PC-3 (cell line): ENCODE measurements at regions not wholly inside any gene's neighbourhood (a gene's known extent, or its start where the extent isn't known, plus 50 kb on each side); places are given as distances from the start of the nearest gene placed in this dataset.

Experiments
- ATAC-seq: fragments of 200-7000 bp; cut with Tn5 transposase; 2 replicates; pipeline ENCODE4 v1.9.1; 2020; ENCODE audit warnings: mild to moderate bottlenecking, moderate library complexity
- BruUV-seq: library from RNA; stranded (reverse); fragments of 400-500 nt; replicated peaks from 2 replicates; lab custom pipeline; 2021; lab: Mats Ljungman, UMichigan
- CTCF ChIA-PET: fragments of 300-600 bp; sonication (Branson Sonifier 250); formaldehyde crosslinking; loops from one replicate; lab custom pipeline; 2022; ENCODE audit warnings: antibody characterized with exemption; lab: Charles Lee
- POLR2A ChIA-PET: fragments of 300-600 bp; sonication (Branson Sonifier 250); formaldehyde crosslinking; loops from one replicate; lab custom pipeline; 2022; ENCODE audit warnings: antibody characterized with exemption; ENCODE audit not compliant: unreplicated experiment; lab: Charles Lee
- DNase-seq: peaks from one replicate; pipeline ENCODE4 v3.0.0-alpha.2; 2015
- H2AFZ ChIP-seq: fragments of 300-600 bp; sonication (generic); 2 replicates; pipeline ENCODE4 v1.6.0; 2016; ENCODE audit warnings: antibody characterized with exemption, low read length
- H3F3A ChIP-seq: fragments of 300-600 bp; sonication (generic); one replicate; pipeline ENCODE4 v1.6.0; 2017; ENCODE audit warnings: antibody characterized with exemption, low read length, control low read depth, mild to moderate bottlenecking; ENCODE audit not compliant: unreplicated experiment
- H3K27ac ChIP-seq: fragments of 300-600 bp; sonication (generic); 2 replicates; pipeline ENCODE4 v1.5.1; 2016; ENCODE audit warnings: mild to moderate bottlenecking, low read length
- H3K27me3 ChIP-seq: fragments of 300-600 bp; sonication (generic); 2 replicates; pipeline ENCODE4 v1.6.1; 2016; ENCODE audit warnings: low read length, mixed read lengths
- H3K36me3 ChIP-seq: fragments of 300-600 bp; sonication (generic); 2 replicates; pipeline ENCODE4 v1.6.1; 2016; ENCODE audit warnings: low read depth, mixed run types, low read length, mixed read lengths
- H3K4me1 ChIP-seq: fragments of 300-600 bp; sonication (generic); 2 replicates; pipeline ENCODE4 v1.5.1; 2016; ENCODE audit warnings: low read length; ENCODE audit not compliant: insufficient read depth
- H3K4me2 ChIP-seq: fragments of 300-600 bp; sonication (generic); 2 replicates; pipeline ENCODE4 v1.6.0; 2016; ENCODE audit warnings: low read length
- H3K4me3 ChIP-seq: fragments of 300-600 bp; sonication (generic); 2 replicates; pipeline ENCODE4 v1.5.1; 2016; ENCODE audit warnings: mild to moderate bottlenecking, low read length, mixed read lengths
- H3K79me2 ChIP-seq: fragments of 300-600 bp; sonication (generic); 2 replicates; pipeline ENCODE4 v1.6.1; 2017; ENCODE audit warnings: low read length, mixed read lengths
- H3K9ac ChIP-seq: fragments of 300-600 bp; sonication (generic); 2 replicates; pipeline ENCODE4 v1.6.0; 2016; ENCODE audit warnings: mild to moderate bottlenecking, low read length
- H3K9me2 ChIP-seq: fragments of 300-600 bp; sonication (generic); replicated peaks from 2 replicates; pipeline ENCODE4 v1.6.1; 2016; ENCODE audit warnings: mixed run types, low read length, mixed read lengths
- H3K9me3 ChIP-seq: fragments of 300-600 bp; sonication (generic); 2 replicates; pipeline ENCODE4 v1.6.1; 2016; ENCODE audit warnings: low read length, mixed read lengths
- H4K20me1 ChIP-seq: fragments of 300-600 bp; sonication (generic); 2 replicates; pipeline ENCODE4 v1.6.1; 2016; ENCODE audit warnings: low read length, mixed read lengths
- EZH2 ChIP-seq: fragments of 300-600 bp; sonication (generic); IDR thresholded peaks from one replicate; pipeline ENCODE4 v1.6.1; 2017; ENCODE audit warnings: antibody characterized with exemption, mild to moderate bottlenecking, low read length; ENCODE audit not compliant: unreplicated experiment
- EZH2phosphoT487 ChIP-seq: fragments of 300-600 bp; sonication (generic); IDR thresholded peaks from 2 replicates; pipeline ENCODE4 v1.6.1; 2018; ENCODE audit warnings: mild to moderate bottlenecking, antibody characterized with exemption, low read length, borderline replicate concordance
- intact Hi-C: fragments of 100-400 bp; cut with micrococcal nuclease; formaldehyde crosslinking; loops from 2 replicates; pipeline ENCODE4 v1.9.0; 2023
- TF ChIP-seq, protein P1 (sequence below): fragments of 300-600 bp; sonication (generic); conservative IDR thresholded peaks from 2 replicates; pipeline ENCODE4 v1.5.1; 2017; ENCODE audit warnings: antibody characterized with exemption, low read depth, mild to moderate bottlenecking, low read length

DNA sequence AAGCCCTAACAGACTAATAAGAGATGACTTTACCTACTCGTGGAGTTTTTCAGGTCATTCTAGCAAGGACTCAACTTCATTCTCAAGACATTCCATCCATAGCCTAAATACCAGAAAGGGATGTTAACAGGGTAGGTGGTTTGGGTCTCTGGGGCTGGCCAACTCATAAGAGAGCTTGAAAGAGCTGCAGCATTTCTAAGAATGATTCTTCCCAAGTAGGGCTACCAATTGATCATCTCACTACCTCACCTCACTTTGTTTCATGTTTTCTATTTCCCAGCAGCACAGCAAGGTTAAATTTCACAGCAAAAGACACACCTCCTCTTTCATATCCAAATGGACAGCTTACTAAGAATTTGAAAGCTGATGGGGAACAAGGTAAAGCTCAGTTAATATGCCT lies 614.8 kb upstream of the DIPK2B start:
- no peaks in the 10 kb centered on the region for H3F3A ChIP-seq
- DNase-seq (no peak), ATAC-seq (no peak)
- TF ChIP-seq EZH2phosphoT487: no peak
- no peak for TF ChIP-seq EZH2
- TF ChIP-seq, protein P1, sequence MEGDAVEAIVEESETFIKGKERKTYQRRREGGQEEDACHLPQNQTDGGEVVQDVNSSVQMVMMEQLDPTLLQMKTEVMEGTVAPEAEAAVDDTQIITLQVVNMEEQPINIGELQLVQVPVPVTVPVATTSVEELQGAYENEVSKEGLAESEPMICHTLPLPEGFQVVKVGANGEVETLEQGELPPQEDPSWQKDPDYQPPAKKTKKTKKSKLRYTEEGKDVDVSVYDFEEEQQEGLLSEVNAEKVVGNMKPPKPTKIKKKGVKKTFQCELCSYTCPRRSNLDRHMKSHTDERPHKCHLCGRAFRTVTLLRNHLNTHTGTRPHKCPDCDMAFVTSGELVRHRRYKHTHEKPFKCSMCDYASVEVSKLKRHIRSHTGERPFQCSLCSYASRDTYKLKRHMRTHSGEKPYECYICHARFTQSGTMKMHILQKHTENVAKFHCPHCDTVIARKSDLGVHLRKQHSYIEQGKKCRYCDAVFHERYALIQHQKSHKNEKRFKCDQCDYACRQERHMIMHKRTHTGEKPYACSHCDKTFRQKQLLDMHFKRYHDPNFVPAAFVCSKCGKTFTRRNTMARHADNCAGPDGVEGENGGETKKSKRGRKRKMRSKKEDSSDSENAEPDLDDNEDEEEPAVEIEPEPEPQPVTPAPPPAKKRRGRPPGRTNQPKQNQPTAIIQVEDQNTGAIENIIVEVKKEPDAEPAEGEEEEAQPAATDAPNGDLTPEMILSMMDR: no peak
- no peaks in the 10 kb centered on the region for H3K9me2 ChIP-seq
- intact Hi-C loops: no loop called here
- no peak overlapping the region for H3K9ac ChIP-seq
- no peaks in the 10 kb centered on the region for H3K9me3 ChIP-seq
- no peak overlapping the region for H3K27ac ChIP-seq
- BruUV-seq: no TSS peak
- peaks cover 36% of the 10 kb centered on the region for H3K36me3 ChIP-seq
- H3K27me3 ChIP-seq: no peaks in the 10 kb centered on the region
- H2AFZ ChIP-seq: no peak overlapping the region
- H3K4me3 ChIP-seq: no peak overlapping the region
- H3K4me2 ChIP-seq: no peak overlapping the region
- CTCF ChIA-PET: no interaction called here
- no peaks in the 10 kb centered on the region for H4K20me1 ChIP-seq
- H3K4me1 ChIP-seq: no peaks in the 10 kb centered on the region
- H3K79me2 ChIP-seq: peaks cover 91% of the 10 kb centered on the region
- POLR2A ChIA-PET: no interaction called here

DNA sequence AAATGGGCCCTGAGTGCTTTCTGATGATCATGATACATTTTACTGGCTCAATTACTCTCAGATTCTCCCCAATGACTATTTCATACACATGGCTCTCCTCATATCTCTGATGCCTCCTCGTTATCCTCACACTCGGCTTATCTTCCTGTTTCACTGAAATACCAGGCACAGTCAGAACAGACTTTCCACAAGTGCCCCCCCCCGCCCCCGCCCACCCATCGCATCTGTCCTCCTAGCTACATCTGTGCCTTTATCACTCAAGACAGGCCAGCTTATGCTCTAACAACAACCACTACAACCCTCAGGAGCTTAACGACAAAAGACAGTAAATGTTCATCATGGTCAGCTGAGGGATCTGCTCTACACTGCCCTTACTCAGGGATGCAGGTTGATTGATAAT lies 610.6 kb upstream of the DIPK2B start:
- ATAC-seq (no peak), DNase-seq (no peak)
- Histone ChIP-seq H3F3A (peaks cover 4% of the 10 kb centered on the region), H3K27ac (no peak overlapping the region), H2AFZ (no peak overlapping the region), H3K9me2 (no peaks in the 10 kb centered on the region), H4K20me1 (no peaks in the 10 kb centered on the region), H3K4me2 (no peak overlapping the region), H3K9ac (no peak overlapping the region), H3K4me3 (no peak overlapping the region), H3K4me1 (0 out of 2 replicates have a peak, but pooled peaks cover 5% of the 10 kb centered on the region), H3K27me3 (no peaks in the 10 kb centered on the region), H3K9me3 (no peaks in the 10 kb centered on the region), H3K79me2 (peaks cover 97% of the 10 kb centered on the region), H3K36me3 (peaks cover 45% of the 10 kb centered on the region)
- intact Hi-C loops: no loop called here
- CTCF ChIA-PET: no interaction called here
- no TSS peak for BruUV-seq
- TF ChIP-seq, protein P1: no peak
- no peak for TF ChIP-seq EZH2
- TF ChIP-seq EZH2phosphoT487: no peak
- POLR2A ChIA-PET: no interaction called here

- POLR2A ChIA-PET: no interaction called here
- TF ChIP-seq EZH2phosphoT487: no peak
- TF ChIP-seq, protein P1: no peak
- no peak for TF ChIP-seq EZH2
- Histone ChIP-seq H3F3A (peaks cover 14% of the 10 kb centered on the region), H3K4me1 (peaks cover 26% of the 10 kb centered on the region), H3K27me3 (no peaks in the 10 kb centered on the region), H3K9ac (no peak overlapping the region), H2AFZ (no peak overlapping the region), H3K27ac (peak overlapping the region; percentile 49; the same call in 1 of the 2 replicates), H3K9me3 (no peaks in the 10 kb centered on the region), H3K4me2 (no peak overlapping the region), H3K4me3 (no peak overlapping the region), H3K9me2 (no peaks in the 10 kb centered on the region), H3K36me3 (peaks cover 43% of the 10 kb centered on the region), H4K20me1 (no peaks in the 10 kb centered on the region), H3K79me2 (peaks cover 75% of the 10 kb centered on the region)
- ATAC-seq (no peak), DNase-seq (no peak)
- intact Hi-C loops: no loop called here
- BruUV-seq: no TSS peak
- CTCF ChIA-PET: no interaction called here
Measured at GRCh38 chrX:45807572-45808425, 607.1 kb upstream of the DIPK2B start.
